Suppressor macrophage treated with lipopolysaccharide for 4 hours (primary cell): ENCODE measurements at regions not wholly inside any gene's neighbourhood (a gene's known extent, or its start where the extent isn't known, plus 50 kb on each side); places are given as distances from the start of the nearest gene placed in this dataset.
A peak's percentile ranks its signal among the peaks of the same experiment; 100 is the strongest.

Experiments used
- DNase-seq: peaks from one replicate; pipeline ENCODE4 v3.0.0-alpha.2; 2020

DNA sequence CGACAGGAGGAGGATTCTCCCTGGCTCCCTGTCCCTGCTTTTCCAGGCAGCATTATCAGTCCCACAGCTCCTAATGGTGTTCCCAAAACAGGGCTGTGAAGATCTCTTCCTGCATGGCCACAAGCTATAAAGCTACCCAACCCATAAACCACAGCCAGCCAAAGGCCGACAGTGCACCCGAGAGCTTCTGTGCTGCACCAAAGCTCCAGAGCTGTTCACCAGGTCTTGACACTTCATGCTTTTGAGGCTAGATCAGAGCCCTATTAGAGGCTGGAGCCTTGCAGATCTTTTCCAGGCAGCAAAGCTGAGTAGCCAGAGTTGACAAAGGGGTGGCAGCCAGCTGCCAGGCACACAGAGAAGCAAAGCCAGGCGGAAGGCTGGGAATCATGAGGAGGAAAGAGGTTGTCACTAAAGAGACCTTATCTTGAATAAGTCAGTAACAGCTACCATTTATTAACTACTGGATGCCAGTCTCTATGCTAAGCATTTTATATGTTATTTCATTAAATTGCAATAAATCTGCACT, 180.4 kb downstream of the KATNAL1 start:
- no peak for DNase-seq

- DNase-seq, result no peak
These were observed 181.8 kb downstream of the KATNAL1 start for GRCh38 chr13:30125422-30126073.

DNA sequence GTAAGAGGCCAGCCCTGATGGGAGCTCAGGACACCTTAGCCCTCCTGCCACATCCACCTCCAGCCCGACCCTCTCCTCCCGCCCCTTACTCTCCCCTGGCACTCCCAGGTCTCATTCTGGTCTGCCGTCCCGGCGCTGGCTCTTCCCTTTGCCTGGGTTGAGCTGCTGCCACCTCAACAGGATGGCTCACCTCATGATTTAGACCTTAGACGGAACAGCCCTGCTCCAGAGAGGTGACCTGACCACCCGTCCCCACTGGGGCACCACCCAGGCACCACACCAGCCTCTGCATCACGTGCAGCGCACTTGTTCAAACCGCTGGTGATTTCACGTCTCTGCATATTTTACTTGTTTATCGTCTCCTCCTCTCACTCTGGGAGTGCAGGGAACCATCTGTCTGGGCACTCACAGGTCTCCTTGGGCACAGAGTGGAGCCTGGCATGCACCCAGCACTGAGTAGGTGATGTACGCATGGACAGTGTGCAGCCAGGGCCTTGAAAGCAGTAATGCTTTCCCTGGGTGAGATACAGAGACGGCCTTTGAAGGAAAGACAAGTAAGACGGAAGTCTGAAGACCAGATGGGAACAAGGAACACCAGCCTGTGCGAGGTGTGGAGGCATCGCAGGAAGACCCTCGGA, 183.1 kb downstream of the KATNAL1 start:
- DNase-seq, result no peak

DNA sequence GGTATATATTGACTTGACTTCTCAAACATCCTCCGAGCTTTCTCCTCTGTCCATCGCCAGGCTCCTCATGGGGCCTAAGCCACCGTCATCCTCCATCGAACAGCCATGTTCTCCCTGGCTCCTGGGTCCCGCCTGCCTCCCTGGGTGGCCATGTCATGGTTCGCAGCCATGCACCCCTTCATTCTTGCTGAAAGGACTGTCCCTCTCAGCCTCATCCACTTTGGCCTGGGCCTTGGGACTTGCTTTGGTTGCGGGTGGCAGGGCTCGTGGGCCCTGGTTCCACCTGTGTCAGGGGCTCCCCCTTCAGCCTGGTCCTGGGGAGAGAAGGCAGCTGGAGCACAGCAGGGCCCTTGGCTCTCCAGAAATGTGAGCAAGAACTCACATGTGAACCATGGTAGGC, 183.8 kb downstream of the KATNAL1 start:
- no peak for DNase-seq

DNA sequence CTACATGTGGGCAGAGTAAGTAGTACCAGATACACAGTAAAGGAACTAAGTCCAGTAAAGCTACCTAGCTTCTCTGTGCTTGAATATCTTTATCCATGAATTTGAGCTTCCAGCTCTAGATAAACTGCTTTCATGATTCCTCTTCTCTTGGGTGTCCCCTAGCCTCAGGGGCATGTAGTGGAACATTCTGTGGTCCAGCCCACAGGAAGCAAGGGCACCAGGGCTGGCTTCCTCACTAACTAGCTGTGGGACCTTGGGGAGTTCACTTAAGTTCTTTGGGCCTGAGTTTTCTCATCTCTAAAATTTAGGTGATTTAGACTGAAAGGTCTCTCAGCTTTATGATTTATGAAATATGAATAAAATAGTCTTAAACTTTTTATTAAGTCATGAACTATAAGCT, 185.7 kb downstream of the KATNAL1 start:
- DNase-seq, result no peak

DNA sequence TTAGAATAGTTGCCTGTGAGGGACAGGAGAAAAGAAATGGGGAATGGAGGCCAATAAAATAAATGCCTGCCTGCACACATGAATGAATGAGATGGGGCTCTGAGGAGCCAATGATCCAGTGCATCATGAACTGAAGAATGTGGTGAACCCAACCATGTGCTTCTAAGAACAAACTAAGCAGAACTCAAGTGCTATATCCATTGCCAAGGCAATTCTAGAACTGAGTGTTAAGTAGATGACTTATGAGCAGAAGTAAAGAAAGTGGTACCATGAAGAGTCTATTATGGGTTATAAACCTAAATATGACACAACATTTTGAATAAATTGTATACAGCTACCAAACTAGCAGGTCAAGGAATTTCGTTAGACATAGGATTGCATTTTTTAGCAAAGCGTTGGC, 186.1 kb downstream of the KATNAL1 start:
- DNase-seq, result no peak

DNA sequence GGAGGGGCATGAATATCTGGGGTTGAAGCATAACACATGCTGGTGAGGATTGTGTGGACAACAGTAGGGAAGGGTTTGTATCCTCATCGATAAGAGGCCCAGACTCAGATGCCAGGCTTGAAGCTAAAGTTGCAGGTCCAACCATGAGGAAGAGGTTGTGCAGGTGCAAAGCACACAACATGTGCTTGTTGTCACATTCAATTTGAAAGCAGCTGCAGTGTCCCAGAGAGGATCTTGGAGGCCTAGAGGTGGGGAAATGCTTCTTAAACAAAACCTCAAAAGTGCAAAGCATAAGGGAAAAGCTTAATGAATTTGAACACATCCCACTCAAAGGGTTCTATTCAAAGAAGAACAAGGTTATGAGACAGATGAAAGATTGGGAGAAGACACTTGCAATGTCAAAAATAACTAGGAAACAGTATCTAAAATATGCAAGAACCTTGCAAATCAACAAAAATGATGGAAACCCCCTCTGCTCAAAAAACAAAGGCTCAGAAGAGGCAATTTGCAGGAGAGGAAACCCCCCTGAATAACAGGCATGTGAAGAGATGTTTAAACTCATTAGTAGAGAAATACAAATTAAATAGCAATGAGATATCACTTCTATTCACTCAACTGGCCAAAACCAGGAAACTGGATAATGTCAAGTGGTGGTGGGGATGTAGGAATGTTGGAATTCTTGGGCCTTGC, 187.1 kb downstream of the KATNAL1 start:
- DNase-seq, result no peak

DNA sequence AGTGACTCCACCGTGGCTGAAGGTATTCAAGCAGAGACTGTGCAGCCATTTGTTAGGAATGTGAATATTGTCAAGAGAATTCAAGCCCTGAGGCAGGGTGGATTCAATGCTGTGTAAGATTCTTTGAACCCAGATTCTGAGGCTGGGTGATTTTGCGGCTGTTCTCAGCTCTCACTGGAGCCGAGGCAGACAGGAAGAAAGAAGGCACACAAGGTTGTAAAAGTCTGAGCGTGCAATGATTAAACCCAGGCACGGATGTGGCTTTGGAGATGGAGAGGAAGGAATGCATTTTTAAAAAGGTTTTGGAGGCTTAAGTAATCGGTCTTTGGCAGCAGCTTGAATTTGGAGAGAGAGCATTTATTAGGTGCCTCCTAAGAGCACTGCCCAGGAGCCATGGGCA, 187.9 kb downstream of the KATNAL1 start:
- no peak for DNase-seq

DNA sequence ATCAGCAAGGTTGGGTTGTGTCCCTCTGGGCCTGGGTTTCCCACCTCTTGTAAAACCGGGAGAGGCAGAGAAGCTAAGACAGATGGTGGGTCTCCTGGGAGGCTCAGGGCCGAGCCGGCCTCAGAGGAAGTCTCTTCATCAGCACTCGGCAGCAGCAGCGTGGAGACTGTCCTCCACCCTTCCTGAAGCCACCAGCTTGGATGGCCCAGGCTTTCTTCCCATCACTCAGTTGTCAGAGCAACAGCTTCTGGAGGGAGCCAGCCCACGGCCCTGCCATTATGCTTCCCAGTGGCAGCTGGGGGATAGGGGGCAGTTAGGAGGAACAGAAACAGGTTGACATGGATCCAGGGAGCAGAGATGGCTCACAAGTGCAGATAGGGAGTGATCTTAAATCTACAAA, 191.0 kb downstream of the KATNAL1 start:
- no peak for DNase-seq

GRCh38 chr13:30115257-30115600, 192.1 kb downstream of the KATNAL1 start:
- no peak for DNase-seq

- DNase-seq, result peak; percentile 84
These were observed 192.6 kb downstream of the KATNAL1 start for GRCh38 chr13:30114571-30115256.

- no peak for DNase-seq
These were observed 193.3 kb downstream of the KATNAL1 start for GRCh38 chr13:30113983-30114570.

GRCh38 chr13:30113551-30113950, 193.8 kb downstream of the KATNAL1 start:
- no peak for DNase-seq

- peak; percentile 87 for DNase-seq
These were observed 194.5 kb downstream of the KATNAL1 start for GRCh38 chr13:30112602-30113435.

- no peak for DNase-seq
These were observed 195.5 kb downstream of the KATNAL1 start for GRCh38 chr13:30111810-30112209.

- DNase-seq, result no peak
These were observed 196.9 kb downstream of the KATNAL1 start for GRCh38 chr13:30110301-30111070.

- no peak for DNase-seq
These were observed 197.7 kb downstream of the KATNAL1 start for GRCh38 chr13:30109471-30110135.

DNA sequence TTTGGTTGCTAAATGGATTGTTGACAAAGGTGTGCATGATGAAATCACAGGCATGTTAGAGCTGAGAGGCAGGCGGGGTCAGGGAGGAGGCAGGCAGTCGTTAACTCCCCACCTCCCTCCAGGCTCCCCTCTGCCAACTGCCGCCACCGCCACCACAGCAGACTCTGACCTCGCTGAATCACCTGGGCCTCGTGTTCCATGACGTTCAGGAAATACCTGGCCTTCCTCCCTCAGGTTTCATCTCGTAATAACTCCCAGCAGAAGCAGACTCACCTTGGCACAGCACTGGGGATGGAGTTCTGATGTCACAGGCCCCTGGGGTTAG, 198.5 kb downstream of the KATNAL1 start:
- DNase-seq, result no peak

DNA sequence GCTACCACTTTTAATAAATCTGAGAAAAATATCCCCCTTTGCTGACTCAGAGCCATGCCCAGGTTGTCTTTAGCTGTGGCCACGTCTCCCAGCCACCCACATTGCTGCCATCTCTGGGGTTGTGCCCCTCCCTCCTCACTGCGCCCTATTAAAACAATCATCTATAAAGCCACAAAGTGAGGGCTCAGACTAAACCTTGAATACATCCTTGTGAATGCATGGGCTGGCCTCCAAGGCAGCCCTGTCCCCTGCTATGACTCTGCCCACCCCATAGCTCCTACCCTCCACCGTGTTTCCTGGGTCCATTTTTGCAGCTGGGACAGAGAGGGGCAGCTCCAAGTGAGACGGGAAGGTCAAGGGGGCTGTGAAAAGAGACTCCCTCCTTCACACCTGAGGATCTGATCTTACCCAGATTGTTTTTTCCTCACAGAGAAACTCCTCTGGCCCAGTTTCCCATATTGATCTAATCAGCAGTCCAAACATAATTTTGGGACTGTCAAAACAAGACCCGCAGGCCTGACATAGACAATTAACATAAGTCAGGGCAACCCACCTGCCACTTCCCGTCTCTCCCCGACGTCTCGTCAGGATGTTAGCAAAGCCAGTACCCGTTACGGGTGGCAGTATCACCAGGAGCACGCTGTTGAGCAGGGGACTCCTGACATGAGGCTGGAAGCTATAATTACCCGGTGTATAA, 199.0 kb downstream of the KATNAL1 start:
- no peak for DNase-seq

- peak; percentile 81 for DNase-seq
These were observed 199.7 kb downstream of the KATNAL1 start for GRCh38 chr13:30107521-30108136.
